ENCODE measurements at regions not wholly inside any gene's neighbourhood (a gene's known extent, or its start where the extent isn't known, plus 50 kb on each side); places are given as distances from the start of the nearest gene placed in this dataset.

DNA sequence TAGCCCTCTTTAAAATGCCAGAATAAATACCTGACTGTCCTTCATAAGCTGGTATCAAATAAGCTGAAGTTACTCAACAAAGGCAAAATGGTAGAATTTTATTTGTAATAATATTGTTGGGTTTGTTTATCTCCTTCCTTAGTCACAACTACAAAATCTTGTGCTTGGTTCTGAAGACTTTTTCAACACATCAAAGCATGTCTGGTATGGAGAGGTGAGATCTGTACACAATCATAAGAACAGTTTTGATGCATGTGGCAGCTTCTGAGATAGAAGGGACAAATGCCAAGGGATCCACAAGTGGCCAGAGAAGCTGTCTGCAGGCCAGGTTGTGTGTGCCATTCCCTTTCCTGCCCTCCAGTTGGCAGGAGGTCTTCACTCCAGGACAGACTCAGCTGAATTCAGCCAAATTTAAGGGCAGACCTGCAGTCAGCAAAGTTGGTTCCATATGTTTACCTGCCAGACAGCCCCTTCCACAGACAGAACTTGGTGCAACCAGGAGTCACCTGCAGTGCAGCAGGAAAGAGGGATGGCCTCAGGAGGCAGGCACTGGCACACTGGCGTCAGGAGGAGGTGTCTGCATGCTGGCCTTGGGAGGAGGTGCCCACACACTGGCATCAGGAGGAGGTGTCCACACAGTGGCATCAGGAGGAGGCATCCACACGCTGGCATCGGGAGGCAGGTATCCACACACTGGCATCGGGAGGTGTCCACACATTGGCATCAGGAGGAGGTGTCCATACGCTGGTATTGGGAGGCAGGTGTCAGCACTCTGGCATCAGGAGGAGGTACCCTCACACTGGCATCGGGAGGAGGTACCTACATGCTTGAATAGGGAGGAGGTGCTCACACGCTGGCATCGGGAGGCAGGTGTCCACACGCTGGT is 93.1 kb upstream of the IKZF1 start:
- no peaks in the 10 kb centered on the region for H3K9me3 ChIP-seq
- ATAC-seq = no peak
- no peak for DNase-seq
- no peak overlapping the region for H3K4me3 ChIP-seq
- H3K27ac ChIP-seq = no peak overlapping the region
- H3K36me3 ChIP-seq = no peaks in the 10 kb centered on the region
- intact Hi-C loops (cut with DNase I; ENCODE audit: low total_unique reads) (no loop called here), in situ Hi-C loops (cut with MboI; ENCODE audit: low sequenced_read_pairs in 4 of 4) (loop anchor here in 2 of 4 donors (25.0 kb wide), 2 partner anchors 201 to 476 kb away; no protein-coding TSS in a partner anchor)
- TF ChIP-seq POLR2A (IDR thresholded peaks at IDR 0.05) = no peak
- TF ChIP-seq, protein P1, sequence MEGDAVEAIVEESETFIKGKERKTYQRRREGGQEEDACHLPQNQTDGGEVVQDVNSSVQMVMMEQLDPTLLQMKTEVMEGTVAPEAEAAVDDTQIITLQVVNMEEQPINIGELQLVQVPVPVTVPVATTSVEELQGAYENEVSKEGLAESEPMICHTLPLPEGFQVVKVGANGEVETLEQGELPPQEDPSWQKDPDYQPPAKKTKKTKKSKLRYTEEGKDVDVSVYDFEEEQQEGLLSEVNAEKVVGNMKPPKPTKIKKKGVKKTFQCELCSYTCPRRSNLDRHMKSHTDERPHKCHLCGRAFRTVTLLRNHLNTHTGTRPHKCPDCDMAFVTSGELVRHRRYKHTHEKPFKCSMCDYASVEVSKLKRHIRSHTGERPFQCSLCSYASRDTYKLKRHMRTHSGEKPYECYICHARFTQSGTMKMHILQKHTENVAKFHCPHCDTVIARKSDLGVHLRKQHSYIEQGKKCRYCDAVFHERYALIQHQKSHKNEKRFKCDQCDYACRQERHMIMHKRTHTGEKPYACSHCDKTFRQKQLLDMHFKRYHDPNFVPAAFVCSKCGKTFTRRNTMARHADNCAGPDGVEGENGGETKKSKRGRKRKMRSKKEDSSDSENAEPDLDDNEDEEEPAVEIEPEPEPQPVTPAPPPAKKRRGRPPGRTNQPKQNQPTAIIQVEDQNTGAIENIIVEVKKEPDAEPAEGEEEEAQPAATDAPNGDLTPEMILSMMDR (IDR thresholded peaks at IDR 0.05 in 4 of 5, conservative IDR thresholded peaks at IDR 0.05 in 1 of 5) = no peak
- H3K4me1 ChIP-seq = no peaks in the 10 kb centered on the region
- H3K27me3 ChIP-seq = no peaks in the 10 kb centered on the region

DNA sequence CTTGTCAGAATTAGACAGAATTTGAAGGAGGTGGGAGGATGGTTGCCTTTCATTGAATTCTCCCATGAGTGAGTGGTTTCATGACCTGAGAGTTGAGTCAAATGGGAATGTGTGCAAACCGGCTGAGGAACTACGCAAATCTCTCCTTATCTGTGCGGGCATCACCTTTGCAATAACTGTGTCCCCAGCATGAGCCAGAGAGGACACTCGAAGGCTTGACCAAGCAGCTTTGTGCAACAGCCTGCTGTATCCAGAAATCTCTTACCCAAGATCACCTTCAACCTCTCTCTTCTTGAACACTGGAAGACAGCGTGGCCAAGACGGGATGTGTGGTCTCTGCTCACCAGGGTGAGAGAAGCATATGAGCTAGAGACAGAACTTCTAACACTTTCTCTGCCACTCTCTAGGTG is 93.8 kb upstream of the IKZF1 start:
- TF ChIP-seq, protein P1 (IDR thresholded peaks at IDR 0.05 in 4 of 5, conservative IDR thresholded peaks at IDR 0.05 in 1 of 5) = no peak
- no peak for TF ChIP-seq POLR2A (IDR thresholded peaks at IDR 0.05)
- Histone ChIP-seq H3K4me1 (no peaks in the 10 kb centered on the region), H3K4me3 (no peak overlapping the region), H3K27me3 (no peaks in the 10 kb centered on the region), H3K27ac (no peak overlapping the region), H3K36me3 (no peaks in the 10 kb centered on the region), H3K9me3 (no peaks in the 10 kb centered on the region)
- ATAC-seq (no peak), DNase-seq (no peak)
- in situ Hi-C loops (cut with MboI; ENCODE audit: low sequenced_read_pairs in 4 of 4) (loop anchor here in 2 of 4 donors (25.0 kb wide), 2 partner anchors 202 to 477 kb away; no protein-coding TSS in a partner anchor), intact Hi-C loops (cut with DNase I; ENCODE audit: low total_unique reads) (no loop called here)

DNA sequence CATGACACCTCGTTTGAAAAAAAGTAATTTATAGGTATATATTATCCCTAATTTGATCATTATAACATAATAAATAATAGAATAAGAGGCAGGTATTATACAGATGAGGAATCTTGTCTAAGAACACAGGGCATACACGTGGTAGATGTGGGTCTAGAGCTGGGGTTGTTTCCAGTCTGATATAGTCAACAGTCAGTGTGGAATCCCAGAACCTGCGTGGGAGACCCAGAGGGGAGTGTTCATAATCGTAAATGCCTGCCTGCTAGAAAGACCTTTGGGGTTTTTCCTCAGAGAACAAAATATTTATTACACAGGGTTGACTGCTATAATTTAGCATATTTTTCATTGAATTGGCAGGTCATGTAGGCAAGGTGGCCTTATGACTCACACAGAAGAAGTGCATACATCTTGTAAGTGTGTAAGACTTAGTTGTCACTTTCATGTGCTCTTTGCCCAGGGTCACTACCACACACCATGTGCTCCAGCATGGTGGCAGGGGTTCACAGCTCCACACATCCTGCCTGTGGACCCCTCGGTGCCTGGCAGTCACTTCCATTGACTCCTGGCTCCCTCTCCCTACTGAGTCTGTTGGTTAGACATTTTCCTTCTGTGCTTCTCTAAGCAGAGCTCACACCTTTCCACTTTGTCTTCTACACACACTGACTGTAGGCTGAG is 94.9 kb upstream of the IKZF1 start:
- Histone ChIP-seq H3K36me3 (no peaks in the 10 kb centered on the region), H3K27me3 (no peaks in the 10 kb centered on the region), H3K4me1 (no peaks in the 10 kb centered on the region), H3K9me3 (no peaks in the 10 kb centered on the region), H3K27ac (no peak overlapping the region), H3K4me3 (no peak overlapping the region)
- DNase-seq (no peak), ATAC-seq (no peak)
- in situ Hi-C loops (cut with MboI; ENCODE audit: low sequenced_read_pairs in 4 of 4) (loop anchor here (10.0 to 25.0 kb wide), 6 partner anchors 203 to 955 kb away; no protein-coding TSS in a partner anchor), intact Hi-C loops (cut with DNase I; ENCODE audit: low total_unique reads) (loop anchor here (5.0 to 10.0 kb wide), 3 partner anchors 205 to 953 kb away; no protein-coding TSS in a partner anchor)
- no peak for TF ChIP-seq POLR2A (IDR thresholded peaks at IDR 0.05)
- TF ChIP-seq, protein P1 (IDR thresholded peaks at IDR 0.05 in 4 of 5, conservative IDR thresholded peaks at IDR 0.05 in 1 of 5) = no peak

DNA sequence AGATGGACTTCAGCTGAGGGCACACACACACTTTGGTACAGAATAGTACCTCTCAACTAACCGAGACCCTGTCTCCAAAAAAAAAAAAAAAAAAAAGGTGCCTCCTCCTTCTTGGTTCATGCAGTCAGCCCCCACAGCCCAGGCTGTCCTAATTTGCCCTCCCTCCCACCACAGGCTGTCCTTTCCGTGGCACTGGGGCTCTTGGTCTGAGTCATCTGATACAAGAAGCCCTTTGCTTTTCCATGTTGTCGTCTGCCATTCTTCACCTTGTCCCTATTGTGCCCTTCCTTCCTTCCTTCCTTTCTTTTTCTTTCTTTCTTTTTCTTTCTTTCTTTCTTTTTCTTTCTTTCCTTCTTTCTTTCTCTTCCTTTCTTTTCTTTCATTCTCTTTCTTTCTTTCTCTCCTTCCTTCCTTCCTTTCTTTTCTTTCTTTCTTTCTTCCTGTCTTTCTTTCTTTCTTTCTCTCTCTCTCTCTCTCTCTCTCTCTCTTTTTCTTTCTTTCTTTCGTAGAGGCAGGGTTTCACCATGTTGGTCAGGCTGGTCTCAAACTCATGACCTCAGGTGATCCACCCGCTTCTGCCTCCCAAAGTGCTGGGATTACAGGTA is 96.0 kb upstream of the IKZF1 start:
- Histone ChIP-seq H3K4me3 (no peak overlapping the region), H3K9me3 (no peaks in the 10 kb centered on the region), H3K36me3 (no peaks in the 10 kb centered on the region), H3K27ac (no peak overlapping the region), H3K4me1 (no peaks in the 10 kb centered on the region), H3K27me3 (no peaks in the 10 kb centered on the region)
- no peak for ATAC-seq
- intact Hi-C loops (cut with DNase I; ENCODE audit: low total_unique reads) = loop anchor here (5.0 to 10.0 kb wide), 3 partner anchors 206 to 954 kb away; no protein-coding TSS in a partner anchor
- DNase-seq = no peak
- no peak for TF ChIP-seq POLR2A (IDR thresholded peaks at IDR 0.05)
- TF ChIP-seq, protein P1 (IDR thresholded peaks at IDR 0.05 in 4 of 5, conservative IDR thresholded peaks at IDR 0.05 in 1 of 5) = no peak
- in situ Hi-C loops (cut with MboI; ENCODE audit: low sequenced_read_pairs in 4 of 4) = loop anchor here (10.0 to 25.0 kb wide), 6 partner anchors 204 to 956 kb away; no protein-coding TSS in a partner anchor
